Transverse colon (tissue), 4 donors: ENCODE measurements at regions not wholly inside any gene's neighbourhood (a gene's known extent, or its start where the extent isn't known, plus 50 kb on each side); places are given as distances from the start of the nearest gene placed in this dataset.

Source experiments
- DNase-seq: peaks from one replicate; pipeline ENCODE4 v3.0.0-alpha.2; 2019
- H3K27ac ChIP-seq, 4 donors: fragments of 200-600 bp; sonication (generic); 2 replicates each; pipeline ENCODE4 v1.5.1; 2016 to 2018; ENCODE audit warnings: inconsistent platforms in 4 of 4
- H3K27me3 ChIP-seq: fragments of 200-600 bp; sonication (generic); 2 replicates; pipeline ENCODE4 v1.5.1; 2017; ENCODE audit warnings: inconsistent platforms
- H3K36me3 ChIP-seq, 4 donors: fragments of 200-600 bp; sonication (generic); 2 replicates each; pipeline ENCODE4 v1.5.1; 2017 to 2019; ENCODE audit warnings: inconsistent platforms in 4 of 4
- H3K4me1 ChIP-seq, 4 donors: fragments of 200-600 bp; sonication (generic); 2 replicates each; pipeline ENCODE4 v1.5.1; 2017 to 2020; ENCODE audit warnings: inconsistent platforms in 4 of 4
- H3K4me3 ChIP-seq, 4 donors: fragments of 200-600 bp; sonication (generic); 1 replicate in 1 of 4; 2 replicates in 3 of 4; pipeline versions ENCODE4 v1.5.1 to v1.6.1; 2017 to 2019; ENCODE audit warnings: inconsistent platforms in 4 of 4
- H3K9me3 ChIP-seq, 2 donors: fragments of 200-600 bp; sonication (generic); 2 replicates each; pipeline ENCODE4 v1.5.1; 2017 to 2019; ENCODE audit warnings: inconsistent platforms in 2 of 2
- EP300 ChIP-seq: sonication (generic); formaldehyde crosslinking; IDR thresholded peaks from one replicate; pipeline ENCODE4 v1.6.1; 2017; ENCODE audit warnings: antibody characterized with exemption, low read depth
- POLR2A ChIP-seq: fragments of 450-650 bp; IDR thresholded peaks from one replicate; pipeline ENCODE4 v1.6.1; 2016; ENCODE audit warnings: antibody characterized with exemption, mild to moderate bottlenecking, moderate library complexity
- POLR2AphosphoS5 ChIP-seq, 3 donors: sonication (generic); formaldehyde crosslinking; IDR thresholded peaks; one replicate each; pipeline ENCODE4 v1.6.1; 2016; ENCODE audit warnings: antibody characterized with exemption in 3 of 3
- WGBS, 2 donors: methylation state at CpG; one replicate each; pipeline ENCODE4 v1.1.5; 2018; ENCODE audit warnings: low coverage in 1 of 2; 5-methylcytosine and 5-hydroxymethylcytosine counted together
- in situ Hi-C, 4 donors: fragments of 200-750 bp; cut with MboI; loops; one replicate each; pipeline versions ENCODE4 v1.15.0 to v1.15.1; 2017; ENCODE audit warnings: low sequenced_read_pairs in 3 of 4, low pct_ligation_motif_present in 1 of 4, low pct_unique_long_range_greater_than_20kb in 1 of 4
- intact Hi-C: fragments of 100-400 bp; cut with DNase I; formaldehyde crosslinking; loops from one replicate; pipeline ENCODE4 v1.15.1; 2023; ENCODE audit warnings: low total_unique reads
- TF ChIP-seq, protein P1 (sequence below), 5 experiments: fragments of 200-600 bp in 3 of 5; fragments of 450-650 bp in 2 of 5; sonication (generic) in 3 of 5; IDR thresholded peaks; 1 replicate in 2 of 5; 2 replicates in 3 of 5; pipeline ENCODE4 v1.5.1; 2016 to 2017; ENCODE audit warnings: antibody characterized with exemption in 5 of 5, inconsistent platforms in 3 of 5, mild to moderate bottlenecking in 2 of 5, moderate library complexity in 1 of 5

DNA sequence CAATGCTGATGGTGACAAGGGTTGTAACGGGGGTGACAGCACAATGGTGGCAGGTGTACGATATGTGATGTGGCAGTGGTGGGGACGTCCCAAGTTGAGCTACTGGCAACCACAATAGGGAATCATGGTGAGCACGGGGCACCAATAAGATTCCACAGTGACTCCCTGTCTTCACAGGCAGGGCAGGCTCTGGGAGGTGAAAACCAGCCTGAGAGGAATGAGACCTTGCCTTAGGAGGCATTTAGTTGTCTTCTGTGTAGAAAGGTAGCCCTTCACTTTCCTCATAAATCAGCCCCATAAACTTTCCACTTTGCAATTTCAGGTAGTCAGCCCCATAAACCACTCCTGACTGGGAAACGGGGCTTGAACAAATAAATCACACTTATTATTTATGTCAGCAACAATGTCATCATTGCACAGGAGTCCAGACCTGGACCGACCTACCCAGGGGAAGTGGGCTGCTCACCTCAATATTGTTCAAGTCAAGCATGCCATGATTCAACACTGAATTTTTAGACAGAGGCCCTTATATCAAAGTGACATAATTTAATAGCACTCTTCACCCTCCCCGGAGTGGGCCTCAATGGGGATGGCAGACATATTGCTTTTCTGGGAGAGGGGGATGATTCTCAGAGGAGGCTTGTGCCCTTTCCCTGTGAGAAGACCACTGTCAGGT lies 150.8 kb downstream of the CDC5L start:
- Histone ChIP-seq H3K27me3 (no peaks in the 10 kb centered on the region), H3K36me3 (no peaks in the 10 kb centered on the region), H3K4me1 (no peaks in the 10 kb centered on the region), H3K27ac (no peak overlapping the region), H3K9me3 (no peaks in the 10 kb centered on the region), H3K4me3 (no peak overlapping the region)
- TF ChIP-seq EP300, result no peak
- TF ChIP-seq, protein P1, sequence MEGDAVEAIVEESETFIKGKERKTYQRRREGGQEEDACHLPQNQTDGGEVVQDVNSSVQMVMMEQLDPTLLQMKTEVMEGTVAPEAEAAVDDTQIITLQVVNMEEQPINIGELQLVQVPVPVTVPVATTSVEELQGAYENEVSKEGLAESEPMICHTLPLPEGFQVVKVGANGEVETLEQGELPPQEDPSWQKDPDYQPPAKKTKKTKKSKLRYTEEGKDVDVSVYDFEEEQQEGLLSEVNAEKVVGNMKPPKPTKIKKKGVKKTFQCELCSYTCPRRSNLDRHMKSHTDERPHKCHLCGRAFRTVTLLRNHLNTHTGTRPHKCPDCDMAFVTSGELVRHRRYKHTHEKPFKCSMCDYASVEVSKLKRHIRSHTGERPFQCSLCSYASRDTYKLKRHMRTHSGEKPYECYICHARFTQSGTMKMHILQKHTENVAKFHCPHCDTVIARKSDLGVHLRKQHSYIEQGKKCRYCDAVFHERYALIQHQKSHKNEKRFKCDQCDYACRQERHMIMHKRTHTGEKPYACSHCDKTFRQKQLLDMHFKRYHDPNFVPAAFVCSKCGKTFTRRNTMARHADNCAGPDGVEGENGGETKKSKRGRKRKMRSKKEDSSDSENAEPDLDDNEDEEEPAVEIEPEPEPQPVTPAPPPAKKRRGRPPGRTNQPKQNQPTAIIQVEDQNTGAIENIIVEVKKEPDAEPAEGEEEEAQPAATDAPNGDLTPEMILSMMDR (IDR thresholded peaks at IDR 0.05), result no peak
- TF ChIP-seq POLR2A, result no peak
- TF ChIP-seq POLR2AphosphoS5 (IDR thresholded peaks at IDR 0.05), result no peak
- in situ Hi-C loops, result no loop called here
- intact Hi-C loops, result no loop called here
- 64 to 81% methylated on average over 4 to 7 of the region's 7 CpGs for WGBS, 2 donors
- DNase-seq, result no peak

DNA sequence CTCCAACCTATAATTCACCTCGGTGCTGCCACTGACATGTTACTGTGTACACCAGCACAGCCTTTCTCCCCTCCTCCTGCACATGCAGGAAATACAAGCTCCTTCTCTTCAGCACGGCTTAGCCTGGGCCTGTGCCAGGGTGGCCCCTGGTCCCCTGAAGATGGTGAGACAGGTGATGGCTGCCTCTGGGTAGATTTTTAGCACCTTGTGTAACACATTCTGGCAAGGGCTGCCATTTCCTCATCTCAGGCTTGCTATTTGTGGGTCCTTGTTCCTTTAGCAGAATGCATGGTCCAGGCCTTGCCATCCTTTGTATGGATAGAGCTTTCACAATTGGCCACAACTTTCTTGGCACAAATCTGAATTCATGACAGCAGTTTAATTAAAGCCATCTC lies 151.3 kb downstream of the CDC5L start:
- Histone ChIP-seq H3K9me3 (no peaks in the 10 kb centered on the region), H3K27ac (no peak overlapping the region), H3K4me1 (no peaks in the 10 kb centered on the region), H3K36me3 (no peaks in the 10 kb centered on the region), H3K4me3 (no peak overlapping the region), H3K27me3 (no peaks in the 10 kb centered on the region)
- no peak for DNase-seq
- in situ Hi-C loops (no loop called here), intact Hi-C loops (no loop called here)
- no peak for TF ChIP-seq POLR2AphosphoS5 (IDR thresholded peaks at IDR 0.05)
- no peak for TF ChIP-seq POLR2A
- TF ChIP-seq, protein P1 (IDR thresholded peaks at IDR 0.05), result no peak
- 46 to 49% methylated on average over 2 of the region's 2 CpGs for WGBS, 2 donors

DNA sequence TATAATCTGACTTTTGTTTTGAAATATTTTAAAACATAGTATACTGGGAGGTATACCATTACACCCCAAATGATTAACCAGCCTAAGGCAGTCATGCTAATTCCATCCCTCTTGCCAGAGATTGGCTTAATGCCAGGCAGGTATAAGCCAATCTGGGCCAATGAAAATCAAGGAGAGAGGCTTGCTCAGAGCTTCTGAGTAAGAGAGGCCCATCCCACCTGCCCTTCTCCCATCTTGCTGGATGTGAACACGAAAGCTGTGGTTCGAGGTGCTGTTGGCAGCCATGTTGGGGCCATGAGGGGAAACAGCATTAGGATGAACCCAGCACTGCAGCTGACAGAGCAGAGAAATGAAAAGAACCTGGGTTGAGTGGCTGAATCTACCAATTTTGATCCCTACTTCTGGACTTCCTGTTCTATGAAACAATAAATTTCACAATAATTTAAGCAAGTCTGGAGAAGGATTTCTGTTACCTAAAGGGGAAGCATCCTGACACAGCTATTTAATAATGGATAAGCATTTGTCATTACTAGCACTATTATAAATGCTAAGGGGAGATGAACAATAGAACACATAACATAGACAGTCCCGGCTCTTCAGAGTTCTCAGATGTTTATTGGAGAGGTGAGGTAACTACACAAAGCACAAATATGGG lies 152.3 kb downstream of the CDC5L start:
- no peaks in the 10 kb centered on the region for H3K27me3 ChIP-seq
- in situ Hi-C loops (no loop called here), intact Hi-C loops (no loop called here)
- H3K36me3 ChIP-seq, result no peaks in the 10 kb centered on the region
- DNase-seq, result no peak
- H3K4me3 ChIP-seq, result no peak overlapping the region
- no peak overlapping the region for H3K27ac ChIP-seq
- no peak for TF ChIP-seq EP300
- TF ChIP-seq POLR2A, result no peak
- TF ChIP-seq, protein P1 (IDR thresholded peaks at IDR 0.05), result no peak
- no peak for TF ChIP-seq POLR2AphosphoS5 (IDR thresholded peaks at IDR 0.05)
- no peaks in the 10 kb centered on the region for H3K4me1 ChIP-seq
- WGBS, 2 donors, result 81% methylated on average over 3 of the region's 3 CpGs; no CpG with 5 or more reads in 1 of the 2 donors
- H3K9me3 ChIP-seq, result no peaks in the 10 kb centered on the region

DNA sequence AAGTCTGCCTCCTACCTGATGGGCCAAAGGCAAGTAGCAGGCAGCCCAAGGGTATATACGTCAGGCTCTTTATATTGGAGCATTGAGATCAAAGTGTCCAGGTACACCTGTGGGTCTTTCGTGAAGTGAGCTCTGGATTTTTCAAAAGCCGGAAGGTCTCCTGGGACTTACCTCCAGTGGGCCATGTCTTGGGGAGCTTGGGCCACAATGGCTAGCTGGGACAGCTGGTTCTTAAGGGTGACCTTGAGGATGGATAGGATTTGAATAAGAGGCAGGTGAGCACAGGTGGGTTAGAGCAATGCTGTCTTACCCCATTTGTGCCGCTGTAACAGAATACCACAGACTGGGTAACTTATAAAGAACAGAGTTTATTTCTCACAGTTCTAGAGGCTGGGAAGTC lies 153.4 kb downstream of the CDC5L start:
- no peaks in the 10 kb centered on the region for H3K36me3 ChIP-seq
- intact Hi-C loops, result no loop called here
- no peak for DNase-seq
- no peak overlapping the region for H3K27ac ChIP-seq
- WGBS, 2 donors, result 91% methylated on average over 4 of the region's 4 CpGs; no CpG with 5 or more reads in 1 of the 2 donors
- TF ChIP-seq EP300 (no peak), POLR2A (no peak)
- H3K4me3 ChIP-seq, result no peak overlapping the region
- H3K4me1 ChIP-seq, result no peaks in the 10 kb centered on the region
- in situ Hi-C loops, result no loop called here
- no peaks in the 10 kb centered on the region for H3K9me3 ChIP-seq
- H3K27me3 ChIP-seq, result no peaks in the 10 kb centered on the region
